Endothelial cell of umbilical vein (primary cell): ENCODE measurements at regions not wholly inside any gene's neighbourhood (a gene's known extent, or its start where the extent isn't known, plus 50 kb on each side); places are given as distances from the start of the nearest gene placed in this dataset.

ENCODE experiments used
- BruUV-seq: library from RNA; stranded (reverse); fragments of 400-500 nt; replicated peaks from 2 replicates; lab custom pipeline; 2021; lab: Mats Ljungman, UMichigan
- CTCF ChIA-PET: fragments of 300-600, 350-600 bp; sonication (Branson Sonifier 250); formaldehyde crosslinking; loops from one replicate; lab custom pipeline; 2021; ENCODE audit warnings: antibody characterized with exemption, inconsistent platforms; lab: Charles Lee
- POLR2A ChIA-PET: fragments of 300-600, 350-600 bp; sonication (Branson Sonifier 250); formaldehyde crosslinking; loops from one replicate; lab custom pipeline; 2021; ENCODE audit warnings: antibody characterized with exemption, inconsistent platforms; lab: Charles Lee
- DNase-seq: peaks from one replicate; pipeline ENCODE4 v3.0.0-alpha.2; 2011; ENCODE audit warnings: low read depth, low spot score
- FAIRE-seq: peaks from 2 replicates; lab custom pipeline; 2011; peaks lifted over from hg19 to GRCh38; lab: Jason Lieb, UNC
- H2AFZ ChIP-seq: 2 replicates; pipeline ENCODE4 v1.6.0; 2012; ENCODE audit warnings: low read depth, low read length, control low read depth, inconsistent platforms
- H3K27ac ChIP-seq: 2 replicates; pipeline ENCODE4 v1.5.1; 2011; ENCODE audit warnings: low read depth, mild to moderate bottlenecking, control low read depth, low read length, moderate library complexity; ENCODE audit not compliant: insufficient read depth
- H3K27me3 ChIP-seq, 2 experiments: 2 replicates each; pipeline versions ENCODE4 v1.6.0 to v1.6.1; 2011; ENCODE audit warnings: low read length in 2 of 2, mixed read lengths in 1 of 2; ENCODE audit not compliant: control insufficient read depth in 2 of 2, insufficient read depth in 2 of 2
- H3K36me3 ChIP-seq, 2 experiments: 2 replicates in 1 of 2; 3 replicates in 1 of 2; pipeline ENCODE4 v1.5.1; 2011; ENCODE audit warnings: low read length in 2 of 2, mild to moderate bottlenecking in 1 of 2, moderate library complexity in 1 of 2; ENCODE audit not compliant: control insufficient read depth in 2 of 2, insufficient read depth in 2 of 2; ENCODE audit errors: extremely low read depth in 1 of 2
- H3K4me1 ChIP-seq: 3 replicates; pipeline ENCODE4 v1.5.1; 2011; ENCODE audit warnings: mild to moderate bottlenecking, low read length; ENCODE audit not compliant: control insufficient read depth, insufficient read depth; ENCODE audit errors: extremely low read depth
- H3K4me2 ChIP-seq: 2 replicates; pipeline ENCODE4 v1.6.1; 2011; ENCODE audit warnings: low read length, control low read depth, mixed read lengths; ENCODE audit not compliant: insufficient read depth
- H3K4me3 ChIP-seq, 3 experiments: fragments of 200-600 bp in 1 of 3; sonication (generic), shearing (Covaris generic) in 1 of 3; replicated peaks in 1 of 3; 2 replicates each; pipeline ENCODE4 v1.5.1; 2011 to 2016; ENCODE audit warnings: control low read depth in 3 of 3, low read length in 3 of 3, mild to moderate bottlenecking in 2 of 3, inconsistent platforms in 1 of 3, low read depth in 1 of 3, moderate library complexity in 1 of 3; ENCODE audit not compliant: insufficient read depth in 1 of 3
- H3K79me2 ChIP-seq: 2 replicates; pipeline ENCODE4 v1.6.0; 2012; ENCODE audit warnings: low read length, inconsistent platforms; ENCODE audit not compliant: control insufficient read depth, insufficient read depth
- H3K9ac ChIP-seq: replicated peaks from 2 replicates; pipeline ENCODE3; 2011; ENCODE audit warnings: low read length, control low read depth; ENCODE audit not compliant: insufficient read depth; ENCODE audit errors: extremely low read depth
- H3K9me1 ChIP-seq: replicated peaks from 3 replicates; pipeline ENCODE4 v1.6.0; 2011; ENCODE audit warnings: mild to moderate bottlenecking, low read length; ENCODE audit not compliant: control insufficient read depth, insufficient read depth; ENCODE audit errors: extremely low read depth
- H3K9me3 ChIP-seq: replicated peaks from 2 replicates; pipeline ENCODE4 v1.5.1; 2012; ENCODE audit warnings: low read length, inconsistent platforms; ENCODE audit not compliant: control insufficient read depth, insufficient read depth
- H4K20me1 ChIP-seq: replicated peaks from 2 replicates; pipeline ENCODE3; 2011; ENCODE audit warnings: mild to moderate bottlenecking, low read length; ENCODE audit not compliant: control insufficient read depth, insufficient read depth; ENCODE audit errors: extremely low read depth
- EZH2 ChIP-seq: IDR thresholded peaks from 2 replicates; pipeline ENCODE4 v1.6.1; 2012; ENCODE audit warnings: borderline replicate concordance, low read depth, mild to moderate bottlenecking, moderate library complexity, low read length, inconsistent platforms; ENCODE audit not compliant: severe bottlenecking
- FOS ChIP-seq: IDR thresholded peaks from 2 replicates; pipeline ENCODE4 v1.6.1; 2011; ENCODE audit warnings: mild to moderate bottlenecking, low read length, moderate library complexity, borderline replicate concordance; ENCODE audit not compliant: insufficient read depth
- GATA2 ChIP-seq: IDR thresholded peaks from 2 replicates; pipeline ENCODE4 v1.7.0; 2011; ENCODE audit warnings: low read depth, mild to moderate bottlenecking, moderate library complexity, mixed read lengths, low read length; ENCODE audit not compliant: insufficient read length, insufficient read depth
- JUN ChIP-seq: IDR thresholded peaks from 2 replicates; pipeline ENCODE4 v1.6.1; 2011; ENCODE audit warnings: borderline replicate concordance, low read depth; ENCODE audit not compliant: insufficient read length, insufficient read depth
- MYC ChIP-seq: IDR thresholded peaks from one replicate; pipeline ENCODE4 v1.6.1; 2011; ENCODE audit warnings: mild to moderate bottlenecking, low read depth, low read length
- POLR2A ChIP-seq: IDR thresholded peaks from 2 replicates; pipeline ENCODE4 v1.6.1; 2012; ENCODE audit warnings: low read depth, mild to moderate bottlenecking, control low read depth, low read length
- POLR2AphosphoS5 ChIP-seq: IDR thresholded peaks from 2 replicates; pipeline ENCODE4 v1.6.1; 2012; ENCODE audit warnings: low read depth, mild to moderate bottlenecking, control low read depth, low read length, moderate library complexity; ENCODE audit not compliant: insufficient read depth
- dilution Hi-C: fragments of 300-500 bp; cut with MboI; formaldehyde crosslinking; loops from one replicate; pipeline ENCODE4 v1.15.0; 2019; ENCODE audit warnings: low sequenced_read_pairs; ENCODE audit not compliant: extremely low pct_ligation_motif_present
- intact Hi-C: fragments of 100-400 bp; cut with micrococcal nuclease; formaldehyde crosslinking; loops from one replicate; pipeline ENCODE4 v1.10.0; 2022
- TF ChIP-seq, protein P1 (sequence below), 2 donors: IDR thresholded peaks; 1 replicate in 1 of 2; 2 replicates in 1 of 2; pipeline ENCODE4 v1.5.1; 2011; ENCODE audit warnings: low read length in 2 of 2, mild to moderate bottlenecking in 2 of 2, moderate library complexity in 2 of 2, control low read depth in 1 of 2, inconsistent platforms in 1 of 2, low read depth in 1 of 2; ENCODE audit not compliant: insufficient read depth in 1 of 2; ENCODE audit errors: extremely low read depth in 1 of 2
- TF ChIP-seq, protein P2 (sequence below): IDR thresholded peaks from 2 replicates; pipeline ENCODE4 v1.6.1; 2011; ENCODE audit not compliant: insufficient read depth, insufficient read length

DNA sequence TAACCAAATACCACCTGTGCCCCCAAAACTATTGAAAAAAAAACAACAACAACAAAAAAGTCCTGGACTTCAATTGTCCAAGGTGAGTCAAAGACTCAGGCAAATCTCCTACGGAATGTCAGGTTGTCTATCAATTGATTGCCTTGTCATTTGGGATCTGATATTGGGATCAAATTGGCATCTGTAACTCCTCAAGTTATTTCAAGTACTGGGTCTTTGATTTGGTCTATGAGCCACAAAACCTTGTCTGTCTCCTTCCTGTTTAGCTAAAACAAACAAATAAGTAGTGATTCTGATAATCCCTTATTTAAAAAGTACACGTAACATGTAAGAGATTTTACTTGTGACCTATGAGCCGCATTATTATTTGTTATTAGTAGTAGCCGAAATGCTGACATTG is 231.6 kb upstream of the ZNF217 start:
- BruUV-seq, result no TSS peak
- CTCF ChIA-PET, result interaction anchor here (1.2 kb wide), 1 partner anchor 115 kb away, joined by 6 read pairs; no protein-coding TSS in a partner anchor
- dilution Hi-C loops (no loop called here), intact Hi-C loops (loop anchor here (5.0 kb wide), 1 partner anchor 148 kb away; no protein-coding TSS in a partner anchor)
- no peak for FAIRE-seq
- H3K9ac ChIP-seq, result no peak overlapping the region
- H3K27ac ChIP-seq, result no peak overlapping the region
- H3K9me3 ChIP-seq, result no peaks in the 10 kb centered on the region
- no peaks in the 10 kb centered on the region for H3K36me3 ChIP-seq
- no peak overlapping the region for H2AFZ ChIP-seq
- H4K20me1 ChIP-seq, result no peaks in the 10 kb centered on the region
- H3K27me3 ChIP-seq, result no peaks in the 10 kb centered on the region
- POLR2A ChIA-PET, result no interaction called here
- no peaks in the 10 kb centered on the region for H3K9me1 ChIP-seq
- peaks cover 31% of the 10 kb centered on the region for H3K4me1 ChIP-seq
- DNase-seq, result no peak
- H3K4me3 ChIP-seq, result no peak overlapping the region
- H3K79me2 ChIP-seq, result no peaks in the 10 kb centered on the region
- TF ChIP-seq MYC (no peak), POLR2A (no peak), FOS (no peak), POLR2AphosphoS5 (no peak), GATA2 (no peak), JUN (no peak), EZH2 (no peak)
- TF ChIP-seq, protein P1, sequence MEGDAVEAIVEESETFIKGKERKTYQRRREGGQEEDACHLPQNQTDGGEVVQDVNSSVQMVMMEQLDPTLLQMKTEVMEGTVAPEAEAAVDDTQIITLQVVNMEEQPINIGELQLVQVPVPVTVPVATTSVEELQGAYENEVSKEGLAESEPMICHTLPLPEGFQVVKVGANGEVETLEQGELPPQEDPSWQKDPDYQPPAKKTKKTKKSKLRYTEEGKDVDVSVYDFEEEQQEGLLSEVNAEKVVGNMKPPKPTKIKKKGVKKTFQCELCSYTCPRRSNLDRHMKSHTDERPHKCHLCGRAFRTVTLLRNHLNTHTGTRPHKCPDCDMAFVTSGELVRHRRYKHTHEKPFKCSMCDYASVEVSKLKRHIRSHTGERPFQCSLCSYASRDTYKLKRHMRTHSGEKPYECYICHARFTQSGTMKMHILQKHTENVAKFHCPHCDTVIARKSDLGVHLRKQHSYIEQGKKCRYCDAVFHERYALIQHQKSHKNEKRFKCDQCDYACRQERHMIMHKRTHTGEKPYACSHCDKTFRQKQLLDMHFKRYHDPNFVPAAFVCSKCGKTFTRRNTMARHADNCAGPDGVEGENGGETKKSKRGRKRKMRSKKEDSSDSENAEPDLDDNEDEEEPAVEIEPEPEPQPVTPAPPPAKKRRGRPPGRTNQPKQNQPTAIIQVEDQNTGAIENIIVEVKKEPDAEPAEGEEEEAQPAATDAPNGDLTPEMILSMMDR (IDR thresholded peaks at IDR 0.05; ENCODE audit: extremely low read depth in 1 of 2, insufficient read depth in 1 of 2, low read depth in 1 of 2, low read length in 2 of 2), result no peak
- TF ChIP-seq, protein P2, sequence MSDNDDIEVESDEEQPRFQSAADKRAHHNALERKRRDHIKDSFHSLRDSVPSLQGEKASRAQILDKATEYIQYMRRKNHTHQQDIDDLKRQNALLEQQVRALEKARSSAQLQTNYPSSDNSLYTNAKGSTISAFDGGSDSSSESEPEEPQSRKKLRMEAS, result no peak
- H3K4me2 ChIP-seq, result no peak overlapping the region
